ENCODE measurements at regions not wholly inside any gene's neighbourhood (a gene's known extent, or its start where the extent isn't known, plus 50 kb on each side); places are given as distances from the start of the nearest gene placed in this dataset.

GRCh38 chr11:104655066-104655465 lies 243.2 kb downstream of the CASP12 start:
- DNase-seq (ENCODE audit: low read depth), result no peak

- no peak for DNase-seq (ENCODE audit: low read depth)
These were observed 244.0 kb downstream of the CASP12 start for GRCh38 chr11:104654181-104654813.

- no peak for DNase-seq (ENCODE audit: low read depth)
These were observed 244.9 kb downstream of the CASP12 start for GRCh38 chr11:104653407-104653806.

GRCh38 chr11:104652996-104653395 lies 245.3 kb downstream of the CASP12 start:
- DNase-seq (ENCODE audit: low read depth), result no peak

- DNase-seq (ENCODE audit: low read depth), result no peak
These were observed 248.0 kb downstream of the CASP12 start for GRCh38 chr11:104650234-104650633.

GRCh38 chr11:104649002-104649401 lies 249.3 kb downstream of the CASP12 start:
- DNase-seq (ENCODE audit: low read depth), result no peak

GRCh38 chr11:104645261-104646222 lies 252.7 kb downstream of the CASP12 start:
- no peak for DNase-seq (ENCODE audit: low read depth)

- no peak for DNase-seq (ENCODE audit: low read depth)
These were observed 260.5 kb downstream of the CASP12 start for GRCh38 chr11:104637662-104638170.

- DNase-seq (ENCODE audit: low read depth), result no peak
These were observed 265.0 kb downstream of the CASP12 start for GRCh38 chr11:104633226-104633625.

- no peak for DNase-seq (ENCODE audit: low read depth)
These were observed 267.9 kb downstream of the CASP12 start for GRCh38 chr11:104630352-104630751.

GRCh38 chr11:104625246-104625645 lies 273.0 kb downstream of the CASP12 start:
- DNase-seq (ENCODE audit: low read depth), result no peak

- DNase-seq (ENCODE audit: low read depth), result no peak
These were observed 274.2 kb downstream of the CASP12 start for GRCh38 chr11:104624021-104624420.

- DNase-seq (ENCODE audit: low read depth), result no peak
These were observed 274.7 kb downstream of the CASP12 start for GRCh38 chr11:104623518-104623917.

GRCh38 chr11:104620991-104621390 lies 277.3 kb downstream of the CASP12 start:
- no peak for DNase-seq (ENCODE audit: low read depth)

- no peak for DNase-seq (ENCODE audit: low read depth)
These were observed 278.5 kb downstream of the CASP12 start for GRCh38 chr11:104619751-104620150.

GRCh38 chr11:104618954-104619353 lies 279.3 kb downstream of the CASP12 start:
- no peak for DNase-seq (ENCODE audit: low read depth)

- DNase-seq (ENCODE audit: low read depth), result no peak
These were observed 283.3 kb downstream of the CASP12 start for GRCh38 chr11:104614961-104615360.

GRCh38 chr11:104614117-104614680 lies 284.1 kb downstream of the CASP12 start:
- DNase-seq (ENCODE audit: low read depth), result no peak

- DNase-seq (ENCODE audit: low read depth), result no peak
These were observed 287.6 kb downstream of the CASP12 start for GRCh38 chr11:104610635-104611034.

GRCh38 chr11:104609311-104610085 lies 288.8 kb downstream of the CASP12 start:
- DNase-seq (ENCODE audit: low read depth), result no peak

- no peak for DNase-seq (ENCODE audit: low read depth)
These were observed 295.6 kb downstream of the CASP12 start for GRCh38 chr11:104602643-104603042.

All from T-helper 22 cell (primary cell).